NB4 (cell line): ENCODE measurements at regions not wholly inside any gene's neighbourhood (a gene's known extent, or its start where the extent isn't known, plus 50 kb on each side); places are given as distances from the start of the nearest gene placed in this dataset.

Source experiments
- CTCF ChIP-seq: IDR thresholded peaks from one replicate; pipeline ENCODE4 v1.5.1; 2012; ENCODE audit warnings: low read depth, low read length
- MYC ChIP-seq: IDR thresholded peaks from 2 replicates; pipeline ENCODE4 v1.6.1; 2011; ENCODE audit warnings: low read depth, low read length
- POLR2A ChIP-seq: IDR thresholded peaks from 2 replicates; pipeline ENCODE4 v1.6.1; 2011; ENCODE audit warnings: mild to moderate bottlenecking; ENCODE audit not compliant: insufficient read length; ENCODE audit errors: extremely low read depth

- no peak for TF ChIP-seq CTCF
- no peak for TF ChIP-seq POLR2A
- no peak for TF ChIP-seq MYC
Observed at GRCh38 chr1:217190359-217190758, 440.5 kb downstream of the GPATCH2 start.
